ENCODE measurements at regions not wholly inside any gene's neighbourhood (a gene's known extent, or its start where the extent isn't known, plus 50 kb on each side); places are given as distances from the start of the nearest gene placed in this dataset.

GRCh38 chr12:92302041-92302829 lies 156.6 kb upstream of the BTG1 start:
- peaks cover 2% of the 10 kb centered on the region for H3K9me3 Mint-ChIP-seq

GRCh38 chr12:92301356-92301755 lies 155.7 kb upstream of the BTG1 start:
- no peaks in the 10 kb centered on the region for H3K9me3 Mint-ChIP-seq
- peaks cover 8% of the 10 kb centered on the region for H3K4me1 Mint-ChIP-seq (ENCODE audit: low read depth)
- H3K36me3 Mint-ChIP-seq (ENCODE audit: low read depth) = peaks cover 2% of the 10 kb centered on the region

More at GRCh38 chr12:92302041-92302829, 156.6 kb upstream of the BTG1 start:
- Mint-ChIP-seq H3K36me3 (ENCODE audit: low read depth) (peaks cover 2% of the 10 kb centered on the region), H3K27ac (no peak overlapping the region), H3K4me3 (no peak overlapping the region), H3K27me3 (no peaks in the 10 kb centered on the region), H3K4me1 (ENCODE audit: low read depth) (peaks cover 6% of the 10 kb centered on the region)
- no peak for DNase-seq

GRCh38 chr12:92300777-92301176 lies 155.1 kb upstream of the BTG1 start:
- no peaks in the 10 kb centered on the region for H3K9me3 Mint-ChIP-seq
- H3K4me1 Mint-ChIP-seq (ENCODE audit: low read depth) = peaks cover 8% of the 10 kb centered on the region
- no peaks in the 10 kb centered on the region for H3K27me3 Mint-ChIP-seq
- no peak for DNase-seq
- H3K4me3 Mint-ChIP-seq = no peak overlapping the region
- peaks cover 2% of the 10 kb centered on the region for H3K36me3 Mint-ChIP-seq (ENCODE audit: low read depth)
- H3K27ac Mint-ChIP-seq = no peak overlapping the region

More at GRCh38 chr12:92301356-92301755, 155.7 kb upstream of the BTG1 start:
- H3K27me3 Mint-ChIP-seq = no peaks in the 10 kb centered on the region
- H3K4me3 Mint-ChIP-seq = no peak overlapping the region
- no peak for DNase-seq
- no peak overlapping the region for H3K27ac Mint-ChIP-seq

- Mint-ChIP-seq H3K9me3 (no peaks in the 10 kb centered on the region), H3K27ac (no peak overlapping the region), H3K4me1 (ENCODE audit: low read depth) (peaks cover 18% of the 10 kb centered on the region), H3K4me3 (no peak overlapping the region), H3K27me3 (no peaks in the 10 kb centered on the region), H3K36me3 (ENCODE audit: low read depth) (peaks cover 2% of the 10 kb centered on the region)
- no peak for DNase-seq
These were observed 154.1 kb upstream of the BTG1 start for GRCh38 chr12:92299744-92300143.

GRCh38 chr12:92299344-92299743 lies 153.7 kb upstream of the BTG1 start:
- no peak overlapping the region for H3K4me3 Mint-ChIP-seq
- H3K36me3 Mint-ChIP-seq (ENCODE audit: low read depth) = peaks cover 2% of the 10 kb centered on the region
- DNase-seq = no peak
- H3K9me3 Mint-ChIP-seq = no peaks in the 10 kb centered on the region
- peaks cover 18% of the 10 kb centered on the region for H3K4me1 Mint-ChIP-seq (ENCODE audit: low read depth)
- H3K27me3 Mint-ChIP-seq = no peaks in the 10 kb centered on the region
- H3K27ac Mint-ChIP-seq = no peak overlapping the region

GRCh38 chr12:92297932-92298696 lies 152.5 kb upstream of the BTG1 start:
- peak overlapping the region; percentile 81 for H3K27ac Mint-ChIP-seq
- H3K27me3 Mint-ChIP-seq = no peaks in the 10 kb centered on the region
- no peak for DNase-seq
- H3K9me3 Mint-ChIP-seq = no peaks in the 10 kb centered on the region
- peaks cover 12% of the 10 kb centered on the region for H3K4me1 Mint-ChIP-seq (ENCODE audit: low read depth)
- peak overlapping the region; percentile 16 for H3K4me3 Mint-ChIP-seq
- peaks cover 2% of the 10 kb centered on the region for H3K36me3 Mint-ChIP-seq (ENCODE audit: low read depth)

GRCh38 chr12:92297405-92297804 lies 151.8 kb upstream of the BTG1 start:
- Mint-ChIP-seq H3K4me1 (ENCODE audit: low read depth) (peaks cover 12% of the 10 kb centered on the region), H3K36me3 (ENCODE audit: low read depth) (peaks cover 2% of the 10 kb centered on the region), H3K9me3 (no peaks in the 10 kb centered on the region), H3K27me3 (no peaks in the 10 kb centered on the region), H3K4me3 (peak overlapping the region; percentile 16), H3K27ac (peak overlapping the region; percentile 81)
- DNase-seq = no peak

- Mint-ChIP-seq H3K4me1 (ENCODE audit: low read depth) (peaks cover 15% of the 10 kb centered on the region), H3K27ac (no peak overlapping the region), H3K4me3 (no peak overlapping the region), H3K36me3 (ENCODE audit: low read depth) (peaks cover 2% of the 10 kb centered on the region), H3K9me3 (no peaks in the 10 kb centered on the region), H3K27me3 (no peaks in the 10 kb centered on the region)
- DNase-seq = no peak
These were observed 149.9 kb upstream of the BTG1 start for GRCh38 chr12:92295523-92295922.

GRCh38 chr12:92294676-92295440 lies 149.2 kb upstream of the BTG1 start:
- DNase-seq = no peak
- H3K27ac Mint-ChIP-seq = no peak overlapping the region
- no peaks in the 10 kb centered on the region for H3K27me3 Mint-ChIP-seq
- H3K4me3 Mint-ChIP-seq = no peak overlapping the region
- H3K36me3 Mint-ChIP-seq (ENCODE audit: low read depth) = peaks cover 2% of the 10 kb centered on the region
- no peaks in the 10 kb centered on the region for H3K9me3 Mint-ChIP-seq
- peaks cover 16% of the 10 kb centered on the region for H3K4me1 Mint-ChIP-seq (ENCODE audit: low read depth)

- no peak overlapping the region for H3K4me3 Mint-ChIP-seq
- no peak for DNase-seq
- H3K36me3 Mint-ChIP-seq (ENCODE audit: low read depth) = no peaks in the 10 kb centered on the region
- H3K9me3 Mint-ChIP-seq = no peaks in the 10 kb centered on the region
- no peak overlapping the region for H3K27ac Mint-ChIP-seq
- no peaks in the 10 kb centered on the region for H3K27me3 Mint-ChIP-seq
- H3K4me1 Mint-ChIP-seq (ENCODE audit: low read depth) = peaks cover 16% of the 10 kb centered on the region
These were observed 146.4 kb upstream of the BTG1 start for GRCh38 chr12:92292016-92292415.

GRCh38 chr12:92290886-92291285 lies 145.2 kb upstream of the BTG1 start:
- Mint-ChIP-seq H3K27me3 (no peaks in the 10 kb centered on the region), H3K4me3 (no peak overlapping the region), H3K36me3 (ENCODE audit: low read depth) (no peaks in the 10 kb centered on the region), H3K9me3 (no peaks in the 10 kb centered on the region), H3K27ac (no peak overlapping the region), H3K4me1 (ENCODE audit: low read depth) (peaks cover 14% of the 10 kb centered on the region)
- DNase-seq = no peak

- H3K9me3 Mint-ChIP-seq = no peaks in the 10 kb centered on the region
- no peak for DNase-seq
These were observed 144.7 kb upstream of the BTG1 start for GRCh38 chr12:92290350-92290695.

GRCh38 chr12:92289629-92290349 lies 144.1 kb upstream of the BTG1 start:
- Mint-ChIP-seq H3K27ac (no peak overlapping the region), H3K4me1 (ENCODE audit: low read depth) (peaks cover 5% of the 10 kb centered on the region), H3K9me3 (no peaks in the 10 kb centered on the region), H3K36me3 (ENCODE audit: low read depth) (no peaks in the 10 kb centered on the region), H3K4me3 (no peak overlapping the region), H3K27me3 (no peaks in the 10 kb centered on the region)
- DNase-seq = no peak

More at GRCh38 chr12:92290350-92290695, 144.7 kb upstream of the BTG1 start:
- Mint-ChIP-seq H3K4me3 (no peak overlapping the region), H3K36me3 (ENCODE audit: low read depth) (no peaks in the 10 kb centered on the region), H3K4me1 (ENCODE audit: low read depth) (peaks cover 10% of the 10 kb centered on the region), H3K27me3 (no peaks in the 10 kb centered on the region), H3K27ac (no peak overlapping the region)

GRCh38 chr12:92288561-92288960 lies 142.9 kb upstream of the BTG1 start:
- Mint-ChIP-seq H3K4me1 (ENCODE audit: low read depth) (peaks cover 4% of the 10 kb centered on the region), H3K9me3 (no peaks in the 10 kb centered on the region), H3K4me3 (no peak overlapping the region), H3K27ac (no peak overlapping the region), H3K36me3 (ENCODE audit: low read depth) (no peaks in the 10 kb centered on the region), H3K27me3 (no peaks in the 10 kb centered on the region)
- no peak for DNase-seq

Data from activated T-cell treated with anti-CD3 and anti-CD28 coated beads, Interleukin-2, amount 50 U/mL, for 24 hours (primary cell).